GM21619 (cell line): ENCODE measurements at regions not wholly inside any gene's neighbourhood (a gene's known extent, or its start where the extent isn't known, plus 50 kb on each side); places are given as distances from the start of the nearest gene placed in this dataset.

ENCODE experiments used
- ATAC-seq: cut with Tn5 transposase; IDR thresholded peaks from one replicate; pipeline ENCODE4 v1.9.1; 2021; ENCODE audit not compliant: unreplicated experiment

- ATAC-seq: no peak
These were observed 56.8 kb upstream of the GTF3A start for GRCh38 chr13:27367570-27367969.

GRCh38 chr13:27370305-27370872, 54.0 kb upstream of the GTF3A start:
- ATAC-seq: no peak

- no peak for ATAC-seq
These were observed 52.5 kb upstream of the GTF3A start for GRCh38 chr13:27371932-27372331.

GRCh38 chr13:27372896-27373295, 51.5 kb upstream of the GTF3A start:
- ATAC-seq: no peak

- ATAC-seq: no peak
These were observed 50.2 kb upstream of the GTF3A start for GRCh38 chr13:27374126-27374613.
